ENCODE measurements at regions not wholly inside any gene's neighbourhood (a gene's known extent, or its start where the extent isn't known, plus 50 kb on each side); places are given as distances from the start of the nearest gene placed in this dataset.
"Not testable (repeated sequence)": the region's sequence is repeated elsewhere in the genome, so short reads cannot be mapped to it uniquely, and the experiment has no call there.

DNA sequence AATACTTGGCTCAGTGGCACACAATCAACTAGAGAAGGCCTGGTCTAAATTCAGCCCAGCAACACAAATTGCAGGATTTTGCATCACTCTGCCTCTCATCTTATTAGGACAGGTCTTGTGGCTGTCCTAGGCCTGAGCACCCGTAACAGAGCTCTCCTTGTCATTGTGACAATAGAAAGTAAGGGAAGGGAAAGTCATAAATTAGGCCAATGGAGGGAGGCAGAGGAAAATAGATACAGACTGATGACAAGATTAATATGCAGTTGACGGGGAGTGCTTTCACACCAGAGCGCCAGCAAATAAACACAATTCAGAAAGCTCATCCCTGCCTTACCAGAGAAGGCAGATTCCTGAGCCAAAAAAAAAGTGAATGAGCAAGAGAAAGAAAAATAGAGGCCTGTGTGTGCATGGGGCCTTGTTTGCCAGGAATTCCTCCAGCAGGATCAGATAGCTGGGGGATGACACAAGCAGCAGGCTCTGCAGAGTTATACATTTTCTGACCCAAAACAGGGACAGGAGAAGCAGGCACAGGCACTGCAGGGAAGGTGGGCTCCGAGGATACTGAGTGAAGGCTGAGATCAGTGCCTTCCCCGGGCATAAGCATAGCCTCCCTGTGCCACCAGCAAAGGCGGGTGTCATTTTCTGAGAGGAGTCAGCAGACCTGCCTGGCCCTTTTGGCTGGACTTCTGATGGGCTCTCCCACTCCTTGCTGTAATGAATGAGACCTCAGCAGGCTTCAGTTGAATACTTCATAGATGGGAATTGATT, 110.0 kb upstream of the SPAG17 start:
- Histone ChIP-seq H3K27ac (no peak overlapping the region), H3K4me1 (peaks cover 2% of the 10 kb centered on the region), H3K9me3 (ENCODE audit: control insufficient read depth, low read length) (no peaks in the 10 kb centered on the region), H2AFZ (peak overlapping the region; percentile 64), H3K36me3 (ENCODE audit: control insufficient read depth, insufficient read depth, low read length) (no peaks in the 10 kb centered on the region), H3K4me3 (ENCODE audit: low read depth, low read length) (no peak overlapping the region), H3K27me3 (ENCODE audit: control insufficient read depth, insufficient read depth, low read length) (no peaks in the 10 kb centered on the region), H3K9ac (no peak overlapping the region), H3K79me2 (no peaks in the 10 kb centered on the region), H3K4me2 (ENCODE audit: low read length) (no peak overlapping the region)
- TF ChIP-seq, protein P1, sequence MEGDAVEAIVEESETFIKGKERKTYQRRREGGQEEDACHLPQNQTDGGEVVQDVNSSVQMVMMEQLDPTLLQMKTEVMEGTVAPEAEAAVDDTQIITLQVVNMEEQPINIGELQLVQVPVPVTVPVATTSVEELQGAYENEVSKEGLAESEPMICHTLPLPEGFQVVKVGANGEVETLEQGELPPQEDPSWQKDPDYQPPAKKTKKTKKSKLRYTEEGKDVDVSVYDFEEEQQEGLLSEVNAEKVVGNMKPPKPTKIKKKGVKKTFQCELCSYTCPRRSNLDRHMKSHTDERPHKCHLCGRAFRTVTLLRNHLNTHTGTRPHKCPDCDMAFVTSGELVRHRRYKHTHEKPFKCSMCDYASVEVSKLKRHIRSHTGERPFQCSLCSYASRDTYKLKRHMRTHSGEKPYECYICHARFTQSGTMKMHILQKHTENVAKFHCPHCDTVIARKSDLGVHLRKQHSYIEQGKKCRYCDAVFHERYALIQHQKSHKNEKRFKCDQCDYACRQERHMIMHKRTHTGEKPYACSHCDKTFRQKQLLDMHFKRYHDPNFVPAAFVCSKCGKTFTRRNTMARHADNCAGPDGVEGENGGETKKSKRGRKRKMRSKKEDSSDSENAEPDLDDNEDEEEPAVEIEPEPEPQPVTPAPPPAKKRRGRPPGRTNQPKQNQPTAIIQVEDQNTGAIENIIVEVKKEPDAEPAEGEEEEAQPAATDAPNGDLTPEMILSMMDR (IDR thresholded peaks at IDR 0.05), result no peak

- Histone ChIP-seq H3K9ac (no peak overlapping the region), H3K27ac (no peak overlapping the region), H3K9me3 (ENCODE audit: control insufficient read depth, low read length) (no peaks in the 10 kb centered on the region), H3K4me3 (ENCODE audit: low read depth, low read length) (no peak overlapping the region), H3K27me3 (ENCODE audit: control insufficient read depth, insufficient read depth, low read length) (no peaks in the 10 kb centered on the region), H3K79me2 (no peaks in the 10 kb centered on the region), H3K4me2 (ENCODE audit: low read length) (no peak overlapping the region), H2AFZ (no peak overlapping the region), H3K4me1 (peaks cover 2% of the 10 kb centered on the region), H3K36me3 (ENCODE audit: control insufficient read depth, insufficient read depth, low read length) (no peaks in the 10 kb centered on the region)
- TF ChIP-seq, protein P1 (IDR thresholded peaks at IDR 0.05), result no peak
Observed at GRCh38 chr1:118291661-118292060, 106.6 kb upstream of the SPAG17 start.

- TF ChIP-seq, protein P1 (IDR thresholded peaks at IDR 0.05), result no peak
Observed at GRCh38 chr1:118290571-118290970, 105.5 kb upstream of the SPAG17 start.

GRCh38 chr1:118290046-118290445, 105.0 kb upstream of the SPAG17 start:
- Histone ChIP-seq H3K4me2 (ENCODE audit: low read length) (no peak overlapping the region), H2AFZ (no peak overlapping the region), H3K27me3 (ENCODE audit: control insufficient read depth, insufficient read depth, low read length) (no peaks in the 10 kb centered on the region), H3K36me3 (ENCODE audit: control insufficient read depth, insufficient read depth, low read length) (no peaks in the 10 kb centered on the region), H3K9ac (no peak overlapping the region), H3K27ac (no peak overlapping the region), H3K9me3 (ENCODE audit: control insufficient read depth, low read length) (no peaks in the 10 kb centered on the region), H3K4me1 (no peaks in the 10 kb centered on the region), H3K4me3 (ENCODE audit: low read depth, low read length) (no peak overlapping the region), H3K79me2 (no peaks in the 10 kb centered on the region)
- TF ChIP-seq, protein P1 (IDR thresholded peaks at IDR 0.05), result no peak

More at GRCh38 chr1:118290571-118290970, 105.5 kb upstream of the SPAG17 start:
- H3K4me2 ChIP-seq (ENCODE audit: low read length), result no peak overlapping the region
- H3K9me3 ChIP-seq (ENCODE audit: control insufficient read depth, low read length), result no peaks in the 10 kb centered on the region
- H3K4me1 ChIP-seq, result no peaks in the 10 kb centered on the region
- H3K27me3 ChIP-seq (ENCODE audit: control insufficient read depth, insufficient read depth, low read length), result no peaks in the 10 kb centered on the region
- no peak overlapping the region for H2AFZ ChIP-seq
- no peak overlapping the region for H3K27ac ChIP-seq
- no peaks in the 10 kb centered on the region for H3K36me3 ChIP-seq (ENCODE audit: control insufficient read depth, insufficient read depth, low read length)
- no peak overlapping the region for H3K4me3 ChIP-seq (ENCODE audit: low read depth, low read length)
- H3K9ac ChIP-seq, result no peak overlapping the region
- H3K79me2 ChIP-seq, result no peaks in the 10 kb centered on the region

- not testable (repeated sequence) for H3K27ac ChIP-seq; H2AFZ ChIP-seq; H3K79me2 ChIP-seq; H3K4me1 ChIP-seq; H3K36me3 ChIP-seq (ENCODE audit: control insufficient read depth, insufficient read depth, low read length); H3K9me3 ChIP-seq (ENCODE audit: control insufficient read depth, low read length); H3K9ac ChIP-seq; H3K4me2 ChIP-seq (ENCODE audit: low read length); H3K4me3 ChIP-seq (ENCODE audit: low read depth, low read length); H3K27me3 ChIP-seq (ENCODE audit: control insufficient read depth, insufficient read depth, low read length)
Observed at GRCh38 chr1:118280656-118281055, 95.6 kb upstream of the SPAG17 start.

Measured in parathyroid adenoma (tissue), 2 donors.